ENCODE measurements at regions not wholly inside any gene's neighbourhood (a gene's known extent, or its start where the extent isn't known, plus 50 kb on each side); places are given as distances from the start of the nearest gene placed in this dataset.

DNA sequence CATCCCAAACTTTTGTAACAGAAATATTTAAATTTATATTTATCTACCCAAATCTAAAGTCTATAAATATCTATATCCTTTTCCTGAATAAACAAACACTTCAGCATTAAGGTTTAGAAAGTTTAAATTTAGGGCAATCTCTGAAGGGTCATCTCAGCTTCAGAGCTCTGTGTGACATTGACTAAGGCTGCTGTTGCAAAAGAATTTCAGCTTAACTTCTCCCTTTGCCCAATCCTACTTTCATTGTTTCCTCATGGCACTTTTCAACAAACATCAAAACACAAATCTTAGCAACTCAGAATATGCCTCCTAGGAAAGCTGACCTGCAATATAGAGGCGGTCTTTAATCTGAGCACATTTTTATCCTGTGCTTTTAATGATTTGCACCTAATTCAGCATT lies 79.7 kb upstream of the BANK1 start:
- TF ChIP-seq, protein P1, sequence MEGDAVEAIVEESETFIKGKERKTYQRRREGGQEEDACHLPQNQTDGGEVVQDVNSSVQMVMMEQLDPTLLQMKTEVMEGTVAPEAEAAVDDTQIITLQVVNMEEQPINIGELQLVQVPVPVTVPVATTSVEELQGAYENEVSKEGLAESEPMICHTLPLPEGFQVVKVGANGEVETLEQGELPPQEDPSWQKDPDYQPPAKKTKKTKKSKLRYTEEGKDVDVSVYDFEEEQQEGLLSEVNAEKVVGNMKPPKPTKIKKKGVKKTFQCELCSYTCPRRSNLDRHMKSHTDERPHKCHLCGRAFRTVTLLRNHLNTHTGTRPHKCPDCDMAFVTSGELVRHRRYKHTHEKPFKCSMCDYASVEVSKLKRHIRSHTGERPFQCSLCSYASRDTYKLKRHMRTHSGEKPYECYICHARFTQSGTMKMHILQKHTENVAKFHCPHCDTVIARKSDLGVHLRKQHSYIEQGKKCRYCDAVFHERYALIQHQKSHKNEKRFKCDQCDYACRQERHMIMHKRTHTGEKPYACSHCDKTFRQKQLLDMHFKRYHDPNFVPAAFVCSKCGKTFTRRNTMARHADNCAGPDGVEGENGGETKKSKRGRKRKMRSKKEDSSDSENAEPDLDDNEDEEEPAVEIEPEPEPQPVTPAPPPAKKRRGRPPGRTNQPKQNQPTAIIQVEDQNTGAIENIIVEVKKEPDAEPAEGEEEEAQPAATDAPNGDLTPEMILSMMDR (IDR thresholded peaks at IDR 0.05; ENCODE audit: poor library complexity, severe bottlenecking): no peak
- ATAC-seq (ENCODE audit: low read depth) (no peak), DNase-seq (ENCODE audit: low spot score) (no peak)
- Histone ChIP-seq H3K4me1 (ENCODE audit: insufficient read depth, poor library complexity, severe bottlenecking) (peaks cover 7% of the 10 kb centered on the region), H3K4me3 (ENCODE audit: severe bottlenecking) (no peak overlapping the region), H3K27ac (ENCODE audit: poor library complexity, severe bottlenecking) (no peak overlapping the region), H3K36me3 (ENCODE audit: low read depth) (no peaks in the 10 kb centered on the region), H3K9me3 (ENCODE audit: severe bottlenecking) (no peaks in the 10 kb centered on the region), H3K27me3 (ENCODE audit: insufficient read depth, poor library complexity, severe bottlenecking) (no peaks in the 10 kb centered on the region)

DNA sequence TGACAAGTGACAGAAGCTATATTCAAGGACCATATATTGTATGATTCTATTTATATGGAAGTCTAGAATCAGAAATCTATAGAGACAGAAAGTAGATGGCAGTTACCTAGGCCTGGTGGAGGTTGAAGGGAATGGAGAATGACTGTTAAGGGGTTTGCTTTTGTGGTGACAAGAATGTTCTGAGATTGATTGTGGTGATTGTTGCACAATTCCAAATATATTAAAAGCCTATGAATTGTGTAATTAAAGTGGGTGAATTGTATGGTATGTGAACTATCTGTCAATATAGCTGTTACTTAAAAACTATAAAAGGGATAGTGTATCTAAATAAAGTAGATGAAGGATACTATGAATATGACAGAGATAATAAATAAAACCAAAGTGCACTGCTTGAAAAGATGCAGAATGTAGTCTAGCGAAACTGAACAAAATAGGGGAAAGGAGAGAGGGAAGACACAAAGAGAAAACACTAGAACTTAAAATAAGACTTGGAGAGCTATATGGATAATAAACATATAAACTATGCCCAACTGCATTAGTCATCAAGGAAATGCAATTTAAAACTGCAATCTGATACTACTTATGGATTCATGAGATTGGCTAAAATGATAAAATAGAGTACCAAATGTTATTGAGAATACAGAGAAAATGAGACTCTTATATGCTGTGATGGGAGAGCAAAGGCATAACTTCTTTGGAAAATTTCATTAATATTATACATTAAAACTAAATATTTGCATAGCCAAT lies 82.1 kb upstream of the BANK1 start:
- Histone ChIP-seq H3K27ac (ENCODE audit: poor library complexity, severe bottlenecking) (no peak overlapping the region), H3K4me1 (ENCODE audit: insufficient read depth, poor library complexity, severe bottlenecking) (peaks cover 7% of the 10 kb centered on the region), H3K36me3 (ENCODE audit: low read depth) (no peaks in the 10 kb centered on the region), H3K27me3 (ENCODE audit: insufficient read depth, poor library complexity, severe bottlenecking) (no peaks in the 10 kb centered on the region), H3K9me3 (ENCODE audit: severe bottlenecking) (no peaks in the 10 kb centered on the region), H3K4me3 (ENCODE audit: severe bottlenecking) (no peak overlapping the region)
- ATAC-seq (ENCODE audit: low read depth) (peak; percentile 46; the same call in 1 of the 3 replicates), DNase-seq (ENCODE audit: low spot score) (no peak)
- TF ChIP-seq, protein P1 (IDR thresholded peaks at IDR 0.05; ENCODE audit: poor library complexity, severe bottlenecking): no peak

DNA sequence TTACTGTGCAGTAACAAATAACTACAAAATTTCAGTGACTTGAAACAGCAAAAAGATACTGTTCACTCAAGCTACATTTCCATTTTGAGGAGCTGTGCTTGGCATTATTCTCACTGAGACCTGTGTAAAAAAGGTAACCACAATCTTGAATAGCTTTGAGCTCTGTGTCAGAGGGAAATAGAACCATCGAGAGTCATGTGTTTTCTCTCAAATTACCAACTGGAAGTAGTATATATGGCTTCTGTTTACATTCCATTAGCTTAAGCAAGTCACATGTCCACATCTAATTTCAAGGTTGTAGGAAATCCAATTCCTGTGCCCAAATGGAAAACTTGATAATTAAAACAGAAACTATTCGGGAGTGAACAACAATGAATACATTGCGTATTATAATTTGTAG lies 82.9 kb upstream of the BANK1 start:
- TF ChIP-seq, protein P1 (IDR thresholded peaks at IDR 0.05; ENCODE audit: poor library complexity, severe bottlenecking): no peak
- H3K4me1 ChIP-seq (ENCODE audit: insufficient read depth, poor library complexity, severe bottlenecking): peaks cover 7% of the 10 kb centered on the region
- no peak overlapping the region for H3K27ac ChIP-seq (ENCODE audit: poor library complexity, severe bottlenecking)
- DNase-seq (ENCODE audit: low spot score): no peak
- no peaks in the 10 kb centered on the region for H3K27me3 ChIP-seq (ENCODE audit: insufficient read depth, poor library complexity, severe bottlenecking)
- no peaks in the 10 kb centered on the region for H3K36me3 ChIP-seq (ENCODE audit: low read depth)
- no peak overlapping the region for H3K4me3 ChIP-seq (ENCODE audit: severe bottlenecking)
- H3K9me3 ChIP-seq (ENCODE audit: severe bottlenecking): no peaks in the 10 kb centered on the region
- ATAC-seq (ENCODE audit: low read depth): no peak

DNA sequence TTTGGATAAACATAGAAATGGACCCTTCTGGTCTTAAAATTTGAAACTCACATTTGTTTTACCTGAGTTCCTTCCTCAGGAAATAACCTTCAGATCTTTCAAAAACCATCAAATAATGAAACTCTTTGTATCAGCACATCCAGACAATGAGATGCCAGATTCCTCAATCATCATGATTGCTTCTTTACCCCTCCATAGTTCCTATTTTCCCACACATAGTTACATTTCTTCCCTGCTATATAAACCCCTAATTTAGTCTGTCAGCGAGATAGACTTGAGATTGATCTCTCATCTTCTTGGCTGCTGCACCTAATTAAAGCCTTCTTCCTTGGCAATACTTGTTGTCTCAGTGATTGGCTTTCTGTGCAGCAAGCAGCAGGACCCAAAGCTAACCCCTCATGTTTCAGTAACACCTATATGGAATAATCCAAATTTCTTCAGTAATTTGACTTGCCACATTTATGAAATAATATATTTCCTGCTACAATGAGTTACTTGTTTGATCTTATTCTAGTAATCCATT lies 83.9 kb upstream of the BANK1 start:
- TF ChIP-seq, protein P1 (IDR thresholded peaks at IDR 0.05; ENCODE audit: poor library complexity, severe bottlenecking): no peak
- Histone ChIP-seq H3K9me3 (ENCODE audit: severe bottlenecking) (no peaks in the 10 kb centered on the region), H3K36me3 (ENCODE audit: low read depth) (no peaks in the 10 kb centered on the region), H3K27me3 (ENCODE audit: insufficient read depth, poor library complexity, severe bottlenecking) (no peaks in the 10 kb centered on the region), H3K27ac (ENCODE audit: poor library complexity, severe bottlenecking) (no peak overlapping the region), H3K4me1 (ENCODE audit: insufficient read depth, poor library complexity, severe bottlenecking) (peaks cover 7% of the 10 kb centered on the region), H3K4me3 (ENCODE audit: severe bottlenecking) (no peak overlapping the region)
- DNase-seq (ENCODE audit: low spot score) (no peak), ATAC-seq (ENCODE audit: low read depth) (no peak)

DNA sequence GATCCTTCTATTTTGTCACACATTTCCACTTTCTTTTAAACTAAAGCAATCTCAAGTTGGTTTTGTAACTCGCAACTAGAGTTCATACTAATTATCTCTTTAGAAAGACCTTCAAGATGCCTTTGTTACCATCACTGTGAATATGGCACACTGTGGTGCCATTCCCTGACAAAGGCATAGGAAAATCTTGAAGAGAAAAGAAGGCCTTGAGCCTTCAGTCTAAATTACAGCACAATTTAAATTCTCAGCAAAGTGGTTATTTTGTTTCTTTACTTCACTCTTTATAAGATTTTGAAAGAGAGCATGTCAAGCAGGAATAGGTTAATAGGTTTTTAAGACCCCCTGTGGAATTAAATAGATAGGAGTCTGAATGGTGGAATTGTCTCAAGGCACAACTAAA lies 89.0 kb upstream of the BANK1 start:
- H3K4me3 ChIP-seq (ENCODE audit: severe bottlenecking): no peak overlapping the region
- TF ChIP-seq, protein P1 (IDR thresholded peaks at IDR 0.05; ENCODE audit: poor library complexity, severe bottlenecking): no peak
- ATAC-seq (ENCODE audit: low read depth) (no peak), DNase-seq (ENCODE audit: low spot score) (no peak)
- H3K9me3 ChIP-seq (ENCODE audit: severe bottlenecking): no peaks in the 10 kb centered on the region
- H3K36me3 ChIP-seq (ENCODE audit: low read depth): no peaks in the 10 kb centered on the region
- no peak overlapping the region for H3K27ac ChIP-seq (ENCODE audit: poor library complexity, severe bottlenecking)
- H3K4me1 ChIP-seq (ENCODE audit: insufficient read depth, poor library complexity, severe bottlenecking): no peaks in the 10 kb centered on the region
- H3K27me3 ChIP-seq (ENCODE audit: insufficient read depth, poor library complexity, severe bottlenecking): no peaks in the 10 kb centered on the region
